Neural progenitor cell (in vitro differentiated cells): ENCODE measurements at regions not wholly inside any gene's neighbourhood (a gene's known extent, or its start where the extent isn't known, plus 50 kb on each side); places are given as distances from the start of the nearest gene placed in this dataset.

Source experiments
- CTCF ChIP-seq: fragments of 200-600 bp; sonication (generic); IDR thresholded peaks from 2 replicates; pipeline ENCODE4 v1.5.1; 2017; ENCODE audit warnings: antibody characterized with exemption, mild to moderate bottlenecking
- EZH2phosphoT487 ChIP-seq: fragments of 200-600 bp; sonication (generic); IDR thresholded peaks from 2 replicates; pipeline ENCODE4 v1.6.1; 2017; ENCODE audit warnings: antibody characterized with exemption

- TF ChIP-seq CTCF (no peak), EZH2phosphoT487 (no peak)
Measured at GRCh38 chr11:127733552-127733951, 733.0 kb upstream of the KIRREL3 start.
